Endodermal cell (in vitro differentiated cells): ENCODE measurements at regions not wholly inside any gene's neighbourhood (a gene's known extent, or its start where the extent isn't known, plus 50 kb on each side); places are given as distances from the start of the nearest gene placed in this dataset.

ENCODE experiments used
- DNase-seq: peaks from one replicate; pipeline ENCODE4 v3.0.0-alpha.2; 2017
- H3K27ac ChIP-seq: 2 replicates; pipeline ENCODE4 v1.5.1; 2013; ENCODE audit warnings: mild to moderate bottlenecking, low read depth, low read length, moderate library complexity
- H3K27me3 ChIP-seq: 2 replicates; pipeline ENCODE4 v1.6.1; 2013; ENCODE audit warnings: mild to moderate bottlenecking, low read length, moderate library complexity; ENCODE audit not compliant: insufficient read depth, control insufficient read depth, poor library complexity, severe bottlenecking
- H3K36me3 ChIP-seq: 2 replicates; pipeline ENCODE4 v1.7.0; 2013; ENCODE audit warnings: mild to moderate bottlenecking, low read length, moderate library complexity; ENCODE audit not compliant: control insufficient read depth, insufficient read depth
- H3K4me1 ChIP-seq: one replicate; pipeline ENCODE4 v1.7.0; 2013; ENCODE audit warnings: low read length; ENCODE audit not compliant: control insufficient read depth, insufficient read depth
- H3K4me3 ChIP-seq: 2 replicates; pipeline ENCODE4 v1.5.1; 2013; ENCODE audit warnings: mild to moderate bottlenecking, low read length, moderate library complexity
- H3K9ac ChIP-seq: 2 replicates; pipeline ENCODE4 v1.6.1; 2013; ENCODE audit warnings: mild to moderate bottlenecking, low read length, moderate library complexity; ENCODE audit not compliant: poor library complexity, severe bottlenecking; ENCODE audit errors: extremely low read depth
- H3K9me3 ChIP-seq: 2 replicates; pipeline ENCODE4 v1.6.1; 2013; ENCODE audit warnings: mild to moderate bottlenecking, low read length, moderate library complexity; ENCODE audit not compliant: control insufficient read depth
- H3K27ac Mint-ChIP-seq: 2 replicates; pipeline ENCODE4 v1.8.0; 2020; ENCODE audit warnings: mixed read lengths
- H3K27me3 Mint-ChIP-seq: 2 replicates; pipeline ENCODE4 v1.8.0; 2021; ENCODE audit warnings: mild to moderate bottlenecking, mixed read lengths; ENCODE audit not compliant: insufficient read depth
- H3K36me3 Mint-ChIP-seq: 2 replicates; pipeline ENCODE4 v1.8.0; 2020; ENCODE audit warnings: low read depth, mixed read lengths
- H3K4me1 Mint-ChIP-seq: 2 replicates; pipeline ENCODE4 v1.8.0; 2020; ENCODE audit warnings: mixed read lengths
- H3K4me3 Mint-ChIP-seq: 2 replicates; pipeline ENCODE4 v1.8.0; 2020; ENCODE audit warnings: mild to moderate bottlenecking, moderate library complexity, mixed read lengths
- H3K9me3 Mint-ChIP-seq: 2 replicates; pipeline ENCODE4 v1.8.0; 2020; ENCODE audit warnings: mild to moderate bottlenecking, mixed read lengths
- WGBS, 2 experiments: methylation state at CpG; one replicate each; pipeline versions ENCODE4 v1.1.5 to v1.1.7; 2013; ENCODE audit warnings: missing lambda C conversion rate in 2 of 2, mixed read lengths in 1 of 2; ENCODE audit not compliant: insufficient coverage in 1 of 2, insufficient read length in 1 of 2; 5-methylcytosine and 5-hydroxymethylcytosine counted together
- TF ChIP-seq, protein P1 (sequence below): fragments of 200-600 bp; sonication (generic); conservative IDR thresholded peaks from 2 replicates; pipeline ENCODE4 v1.5.0; 2021; ENCODE audit warnings: antibody characterized with exemption, mild to moderate bottlenecking

DNA sequence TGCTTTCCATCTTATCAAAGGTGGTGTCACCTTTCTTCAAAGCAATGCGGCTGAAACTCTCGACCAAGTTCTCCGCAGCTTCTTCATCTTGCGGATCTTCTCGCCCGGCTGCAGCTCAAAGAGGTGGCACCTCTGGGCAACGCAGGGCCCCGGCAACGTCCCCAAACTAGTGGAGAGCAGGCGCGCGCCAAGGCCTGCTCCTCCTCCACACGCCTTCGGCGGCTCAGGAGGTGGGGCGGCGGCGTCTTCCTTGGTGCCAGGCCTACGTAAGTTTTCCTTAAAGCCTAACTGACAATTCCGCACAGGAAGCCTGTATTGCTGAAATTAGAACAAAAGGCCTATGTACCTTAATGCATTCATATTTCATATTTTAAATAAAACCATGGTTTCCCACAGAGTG is 112.0 kb downstream of the TMX1 start:
- Histone ChIP-seq H3K9me3 (no peaks in the 10 kb centered on the region), H3K4me1 (peaks cover 6% of the 10 kb centered on the region), H3K36me3 (no peaks in the 10 kb centered on the region), H3K27me3 (no peaks in the 10 kb centered on the region), H3K4me3 (no peak overlapping the region), H3K27ac (no peak overlapping the region), H3K9ac (no peak overlapping the region)
- Mint-ChIP-seq H3K9me3 (peaks cover 7% of the 10 kb centered on the region), H3K27ac (no peak overlapping the region), H3K36me3 (no peaks in the 10 kb centered on the region), H3K4me1 (peaks cover 9% of the 10 kb centered on the region), H3K27me3 (no peaks in the 10 kb centered on the region), H3K4me3 (no peak overlapping the region)
- TF ChIP-seq, protein P1, sequence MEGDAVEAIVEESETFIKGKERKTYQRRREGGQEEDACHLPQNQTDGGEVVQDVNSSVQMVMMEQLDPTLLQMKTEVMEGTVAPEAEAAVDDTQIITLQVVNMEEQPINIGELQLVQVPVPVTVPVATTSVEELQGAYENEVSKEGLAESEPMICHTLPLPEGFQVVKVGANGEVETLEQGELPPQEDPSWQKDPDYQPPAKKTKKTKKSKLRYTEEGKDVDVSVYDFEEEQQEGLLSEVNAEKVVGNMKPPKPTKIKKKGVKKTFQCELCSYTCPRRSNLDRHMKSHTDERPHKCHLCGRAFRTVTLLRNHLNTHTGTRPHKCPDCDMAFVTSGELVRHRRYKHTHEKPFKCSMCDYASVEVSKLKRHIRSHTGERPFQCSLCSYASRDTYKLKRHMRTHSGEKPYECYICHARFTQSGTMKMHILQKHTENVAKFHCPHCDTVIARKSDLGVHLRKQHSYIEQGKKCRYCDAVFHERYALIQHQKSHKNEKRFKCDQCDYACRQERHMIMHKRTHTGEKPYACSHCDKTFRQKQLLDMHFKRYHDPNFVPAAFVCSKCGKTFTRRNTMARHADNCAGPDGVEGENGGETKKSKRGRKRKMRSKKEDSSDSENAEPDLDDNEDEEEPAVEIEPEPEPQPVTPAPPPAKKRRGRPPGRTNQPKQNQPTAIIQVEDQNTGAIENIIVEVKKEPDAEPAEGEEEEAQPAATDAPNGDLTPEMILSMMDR: no peak
- DNase-seq: no peak
- 93 to 95% methylated on average over 20 of the region's 20 CpGs for WGBS, 2 experiments

DNA sequence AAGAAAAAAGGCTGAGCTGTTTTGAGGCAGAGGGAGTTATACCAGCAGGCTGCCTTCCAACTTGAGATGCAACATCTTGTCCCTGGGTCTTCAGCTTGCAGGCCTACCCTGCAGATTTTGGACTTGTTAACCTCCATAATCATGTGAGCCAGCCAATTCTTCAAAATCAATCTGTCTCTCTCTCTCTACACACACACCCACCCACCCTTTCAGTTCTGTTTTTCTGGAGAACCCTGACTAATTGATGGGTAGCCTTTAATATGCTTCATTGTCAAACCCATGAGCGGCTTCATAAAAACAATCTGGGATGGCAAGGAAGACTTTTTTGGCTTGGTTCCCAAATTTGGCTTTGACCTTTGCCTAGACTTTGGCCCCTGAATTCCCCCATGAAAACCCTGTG is 113.9 kb downstream of the TMX1 start:
- 86 to 96% methylated on average over 1 of the region's 1 CpG for WGBS, 2 experiments
- H3K4me3 Mint-ChIP-seq: no peak overlapping the region
- Histone ChIP-seq H3K9me3 (no peaks in the 10 kb centered on the region), H3K9ac (no peak overlapping the region), H3K4me3 (no peak overlapping the region), H3K27ac (no peak overlapping the region), H3K27me3 (no peaks in the 10 kb centered on the region), H3K4me1 (peaks cover 6% of the 10 kb centered on the region), H3K36me3 (no peaks in the 10 kb centered on the region)
- H3K27ac Mint-ChIP-seq: no peak overlapping the region
- no peaks in the 10 kb centered on the region for H3K9me3 Mint-ChIP-seq
- H3K4me1 Mint-ChIP-seq: peaks cover 13% of the 10 kb centered on the region
- H3K36me3 Mint-ChIP-seq: no peaks in the 10 kb centered on the region
- TF ChIP-seq, protein P1: no peak
- no peak for DNase-seq
- no peaks in the 10 kb centered on the region for H3K27me3 Mint-ChIP-seq

DNA sequence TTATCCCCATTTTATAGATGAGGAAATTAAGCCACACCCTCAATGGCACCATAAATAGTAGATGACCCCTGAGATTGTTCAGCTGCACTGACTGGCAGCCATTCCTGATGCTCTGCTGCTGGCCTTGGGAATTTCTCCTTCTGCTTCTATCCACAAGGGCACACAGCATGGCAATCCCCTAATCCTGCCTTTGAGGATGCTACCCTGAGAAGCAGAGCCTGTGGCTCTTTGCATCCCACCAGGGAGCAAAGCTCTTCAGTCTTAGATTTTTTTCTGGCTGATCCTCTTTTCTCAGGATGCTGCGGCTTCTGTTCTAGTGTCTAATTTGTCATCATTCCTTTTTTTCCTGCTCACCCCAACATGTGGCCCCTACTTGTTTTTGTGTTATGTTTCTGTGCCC is 114.8 kb downstream of the TMX1 start:
- Mint-ChIP-seq H3K27ac (no peak overlapping the region), H3K4me1 (peaks cover 13% of the 10 kb centered on the region), H3K27me3 (no peaks in the 10 kb centered on the region), H3K9me3 (no peaks in the 10 kb centered on the region), H3K4me3 (no peak overlapping the region), H3K36me3 (no peaks in the 10 kb centered on the region)
- Histone ChIP-seq H3K27me3 (no peaks in the 10 kb centered on the region), H3K9me3 (no peaks in the 10 kb centered on the region), H3K27ac (no peak overlapping the region), H3K4me1 (peaks cover 6% of the 10 kb centered on the region), H3K36me3 (no peaks in the 10 kb centered on the region), H3K4me3 (no peak overlapping the region), H3K9ac (no peak overlapping the region)
- TF ChIP-seq, protein P1: no peak
- 100% methylated on average over 1 of the region's 1 CpG; no CpG with 5 or more reads in 1 of the 2 experiments for WGBS, 2 experiments
- no peak for DNase-seq
